CD4-positive, CD25-positive, alpha-beta regulatory T cell (primary cell): ENCODE measurements at regions not wholly inside any gene's neighbourhood (a gene's known extent, or its start where the extent isn't known, plus 50 kb on each side); places are given as distances from the start of the nearest gene placed in this dataset.

Experiments used
- ATAC-seq, 2 donors: fragments of 150-1000 bp; cut with Tn5 transposase; one replicate each; pipeline ENCODE4 v1.10.0; 2021; ENCODE audit warnings: low read depth in 2 of 2, moderate number of reproducible peaks in 2 of 2, moderate library complexity in 1 of 2
- DNase-seq, 3 donors: peaks; one replicate each; pipeline versions ENCODE4 v3.0.0 to v3.0.0-alpha.2; 2012 to 2022; ENCODE audit warnings: mixed read lengths in 1 of 3
- H3K27ac ChIP-seq: one replicate; pipeline ENCODE4 v1.7.0; 2013; ENCODE audit warnings: mild to moderate bottlenecking, low read length; ENCODE audit not compliant: insufficient read depth, poor library complexity, severe bottlenecking
- H3K27me3 ChIP-seq: one replicate; pipeline ENCODE4 v1.7.0; 2013; ENCODE audit warnings: low read length; ENCODE audit not compliant: control insufficient read depth, insufficient read depth
- H3K36me3 ChIP-seq: one replicate; pipeline ENCODE4 v1.7.0; 2013; ENCODE audit warnings: mild to moderate bottlenecking, low read length, moderate library complexity; ENCODE audit not compliant: control insufficient read depth, insufficient read depth
- H3K4me1 ChIP-seq: 2 replicates; pipeline ENCODE4 v1.7.0; 2013; ENCODE audit warnings: mild to moderate bottlenecking, low read length; ENCODE audit not compliant: insufficient read depth, control insufficient read depth, poor library complexity, severe bottlenecking
- H3K4me3 ChIP-seq: one replicate; pipeline ENCODE4 v1.7.0; 2013; ENCODE audit warnings: low read depth, mild to moderate bottlenecking, low read length, moderate library complexity
- H3K9me3 ChIP-seq, 2 experiments: 1 replicate in 1 of 2; 2 replicates in 1 of 2; pipeline ENCODE4 v1.7.0; 2013; ENCODE audit warnings: low read length in 2 of 2, mild to moderate bottlenecking in 1 of 2, moderate library complexity in 1 of 2; ENCODE audit not compliant: control insufficient read depth in 2 of 2
- H3K27ac Mint-ChIP-seq, 3 donors: one replicate each; pipeline ENCODE4 v1.8.0; 2020 to 2022; ENCODE audit warnings: mild to moderate bottlenecking in 3 of 3, mixed read lengths in 3 of 3, moderate library complexity in 2 of 3
- H3K27me3 Mint-ChIP-seq: one replicate; pipeline ENCODE4 v1.8.0; 2022; ENCODE audit warnings: mild to moderate bottlenecking, mixed read lengths
- H3K36me3 Mint-ChIP-seq: one replicate; pipeline ENCODE4 v1.8.0; 2020; ENCODE audit warnings: mixed read lengths
- H3K4me1 Mint-ChIP-seq, 4 donors: one replicate each; pipeline ENCODE4 v1.8.0; 2020 to 2022; ENCODE audit warnings: mixed read lengths in 4 of 4, mild to moderate bottlenecking in 1 of 4
- H3K4me3 Mint-ChIP-seq, 4 donors: one replicate each; pipeline ENCODE4 v1.8.0; 2020 to 2022; ENCODE audit warnings: mild to moderate bottlenecking in 4 of 4, mixed read lengths in 4 of 4, moderate library complexity in 3 of 4
- H3K9me3 Mint-ChIP-seq, 7 donors: one replicate each; pipeline ENCODE4 v1.8.0; 2020 to 2022; ENCODE audit warnings: mixed read lengths in 7 of 7, mild to moderate bottlenecking in 3 of 7, moderate library complexity in 2 of 7

DNA sequence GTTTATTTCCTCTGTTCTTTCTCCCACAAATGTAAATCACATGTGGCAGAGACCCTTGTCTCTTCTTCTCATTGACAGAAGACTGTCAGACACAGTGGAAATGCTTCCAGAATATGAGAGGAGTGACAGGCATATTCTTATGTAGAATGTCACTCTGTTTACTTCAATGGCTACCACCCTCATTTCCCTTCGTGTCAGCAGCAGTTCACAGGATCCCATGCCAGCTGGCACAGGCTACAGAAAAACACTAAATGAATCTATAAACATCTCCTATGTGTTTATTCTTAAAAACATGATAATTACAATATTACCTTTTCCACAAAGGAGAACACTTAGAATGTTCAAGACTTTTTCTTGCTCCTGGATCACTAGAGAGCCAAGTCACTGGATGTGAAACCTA lies 183.8 kb upstream of the CNTN1 start:
- H3K36me3 ChIP-seq: no peaks in the 10 kb centered on the region
- no peak overlapping the region for H3K4me3 ChIP-seq
- H3K27me3 Mint-ChIP-seq: no peaks in the 10 kb centered on the region
- ATAC-seq (no peak), DNase-seq (no peak)
- H3K4me1 ChIP-seq: no peaks in the 10 kb centered on the region
- H3K27ac ChIP-seq: no peak overlapping the region
- no peaks in the 10 kb centered on the region for H3K36me3 Mint-ChIP-seq
- H3K9me3 ChIP-seq: no peaks in the 10 kb centered on the region
- H3K4me1 Mint-ChIP-seq: no peaks in the 10 kb centered on the region
- H3K9me3 Mint-ChIP-seq: peaks cover 0 to 7% (median 0%) of the 10 kb centered on the region in 7 donors
- no peak overlapping the region for H3K4me3 Mint-ChIP-seq
- H3K27ac Mint-ChIP-seq: no peak overlapping the region
- H3K27me3 ChIP-seq: no peaks in the 10 kb centered on the region

DNA sequence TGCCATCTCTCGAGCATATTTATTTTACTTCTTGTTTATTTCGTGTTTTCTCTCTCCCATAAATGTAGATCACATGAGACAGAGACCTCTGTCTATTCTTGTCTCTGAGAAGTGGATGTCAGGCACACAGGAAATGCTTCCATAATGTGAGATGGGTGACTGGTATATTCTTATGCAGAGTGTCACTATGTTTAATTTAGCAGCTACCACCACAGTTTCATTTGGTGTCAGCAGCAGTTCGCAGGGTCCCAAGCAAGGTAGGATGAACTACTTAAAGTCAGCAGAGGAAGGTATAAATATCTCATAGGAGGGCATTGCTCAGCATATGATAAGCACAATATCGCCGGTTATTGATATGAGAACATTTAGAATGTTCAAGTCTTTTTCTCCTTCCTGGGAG lies 180.9 kb upstream of the CNTN1 start:
- Mint-ChIP-seq H3K27me3 (no peaks in the 10 kb centered on the region), H3K36me3 (no peaks in the 10 kb centered on the region), H3K4me3 (no peak overlapping the region), H3K4me1 (no peaks in the 10 kb centered on the region), H3K27ac (no peak overlapping the region), H3K9me3 (peaks cover 0 to 7% (median 0%) of the 10 kb centered on the region in 7 donors)
- Histone ChIP-seq H3K27me3 (no peaks in the 10 kb centered on the region), H3K9me3 (no peaks in the 10 kb centered on the region), H3K27ac (no peak overlapping the region), H3K4me1 (no peaks in the 10 kb centered on the region), H3K36me3 (no peaks in the 10 kb centered on the region), H3K4me3 (no peak overlapping the region)
- ATAC-seq: no peak
- DNase-seq: no peak

DNA sequence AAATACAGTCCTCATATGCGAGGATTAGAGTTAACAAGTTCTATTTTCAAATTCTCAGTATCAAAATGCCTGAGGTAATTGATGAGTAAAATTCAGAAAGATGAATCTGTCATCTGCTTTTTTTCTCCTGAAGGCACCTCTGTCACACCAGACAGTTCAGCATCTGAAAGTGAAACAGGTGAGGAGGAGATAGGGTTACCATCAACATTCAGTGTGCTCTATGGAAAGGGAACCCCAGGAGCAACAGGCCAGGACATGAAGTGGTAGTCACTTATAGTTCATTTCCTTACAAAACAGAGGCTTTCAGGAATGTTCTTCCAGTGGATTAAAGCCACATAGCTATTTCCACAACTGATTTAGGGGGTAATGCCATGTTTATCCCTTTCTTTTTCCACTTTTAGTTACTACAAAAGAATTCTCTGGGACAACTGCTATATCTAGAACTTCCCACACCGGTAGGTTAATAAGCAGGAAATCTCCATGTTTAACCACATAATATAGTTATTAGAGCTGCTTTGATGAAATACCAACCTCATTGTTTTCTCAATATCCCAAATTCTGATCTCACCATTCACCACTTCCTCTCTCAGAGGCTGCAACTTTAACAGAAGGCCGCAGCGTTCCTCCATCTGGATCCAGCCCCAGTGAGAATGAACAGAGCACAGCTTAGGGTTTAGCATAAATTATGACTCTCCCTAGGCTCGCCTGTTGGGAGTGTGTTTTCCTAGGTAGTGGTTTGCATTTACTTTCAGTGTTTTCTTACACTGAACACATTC lies 177.0 kb upstream of the CNTN1 start:
- H3K9me3 ChIP-seq: no peaks in the 10 kb centered on the region
- H3K27me3 ChIP-seq: no peaks in the 10 kb centered on the region
- peaks cover 0 to 3% (median 0%) of the 10 kb centered on the region in 7 donors for H3K9me3 Mint-ChIP-seq
- no peak overlapping the region for H3K27ac Mint-ChIP-seq
- no peaks in the 10 kb centered on the region for H3K36me3 Mint-ChIP-seq
- no peaks in the 10 kb centered on the region for H3K27me3 Mint-ChIP-seq
- ATAC-seq (no peak), DNase-seq (no peak)
- H3K4me3 Mint-ChIP-seq: no peak overlapping the region
- H3K27ac ChIP-seq: no peak overlapping the region
- no peaks in the 10 kb centered on the region for H3K36me3 ChIP-seq
- no peaks in the 10 kb centered on the region for H3K4me1 ChIP-seq
- no peak overlapping the region for H3K4me3 ChIP-seq
- H3K4me1 Mint-ChIP-seq: no peaks in the 10 kb centered on the region

DNA sequence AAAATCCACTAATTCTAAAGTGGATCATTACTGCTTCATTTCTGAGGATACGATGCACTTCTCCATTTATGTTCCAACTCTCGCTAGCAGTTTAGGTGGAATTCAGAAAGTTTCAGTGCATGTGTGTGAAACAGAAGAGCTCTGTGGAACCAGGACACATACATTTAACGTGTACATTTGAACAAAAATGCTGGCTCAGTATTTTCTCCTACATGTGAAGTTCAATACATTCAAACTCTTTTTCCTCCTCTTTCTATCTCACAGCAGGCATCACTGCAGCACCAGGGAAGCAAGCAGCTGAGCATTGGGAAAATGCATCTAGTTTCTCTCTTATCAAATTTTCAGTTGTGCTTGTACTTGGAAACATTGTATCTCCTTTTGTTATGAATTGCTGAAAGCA lies 169.4 kb upstream of the CNTN1 start:
- no peak for DNase-seq
- no peaks in the 10 kb centered on the region for H3K9me3 ChIP-seq
- no peak overlapping the region for H3K4me3 ChIP-seq
- Mint-ChIP-seq H3K27ac (no peak overlapping the region), H3K9me3 (peaks cover 0 to 4% (median 0%) of the 10 kb centered on the region in 7 donors), H3K4me1 (no peaks in the 10 kb centered on the region), H3K36me3 (no peaks in the 10 kb centered on the region), H3K27me3 (no peaks in the 10 kb centered on the region), H3K4me3 (no peak overlapping the region)
- H3K27ac ChIP-seq: no peak overlapping the region
- no peak for ATAC-seq
- H3K27me3 ChIP-seq: no peaks in the 10 kb centered on the region
- H3K36me3 ChIP-seq: no peaks in the 10 kb centered on the region
- no peaks in the 10 kb centered on the region for H3K4me1 ChIP-seq

DNA sequence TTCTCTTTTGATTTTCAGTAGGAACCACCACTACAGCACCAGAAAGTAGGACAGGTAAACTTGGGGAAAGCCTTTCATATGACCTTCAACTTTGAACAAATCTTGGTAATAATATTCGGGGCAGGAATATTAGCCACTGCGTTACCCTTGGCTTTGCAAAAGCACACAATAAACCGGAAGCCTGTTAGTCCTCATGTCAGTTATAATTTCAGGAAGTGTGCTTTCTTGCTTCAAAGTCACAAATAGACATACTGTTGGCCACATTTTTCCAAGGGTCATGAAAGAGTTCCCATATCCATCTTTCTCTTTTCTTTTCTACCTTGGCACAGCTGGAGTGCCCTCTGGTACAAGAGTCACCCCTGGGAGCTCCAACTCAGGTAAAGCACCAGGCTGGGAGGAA lies 167.2 kb upstream of the CNTN1 start:
- no peak overlapping the region for H3K27ac Mint-ChIP-seq
- DNase-seq: no peak

DNA sequence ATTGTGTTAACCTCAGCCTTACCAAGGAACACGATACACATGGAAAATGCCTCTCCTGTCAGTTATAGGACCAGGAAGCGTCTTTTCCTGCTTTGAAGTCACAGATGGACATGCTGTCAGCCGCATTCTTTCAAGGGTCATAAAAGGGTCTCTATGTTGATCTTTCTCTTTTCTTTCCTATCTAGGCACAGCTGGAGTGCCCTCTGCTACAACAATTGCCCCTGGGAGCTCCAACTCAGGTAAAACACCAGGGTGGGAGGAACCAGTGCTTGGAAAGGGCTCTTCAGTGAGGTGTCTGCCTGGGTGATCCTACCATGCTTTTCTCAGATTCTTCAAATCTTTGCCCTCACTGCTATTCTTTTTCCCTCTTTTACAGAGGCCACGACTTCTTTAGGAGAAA lies 157.4 kb upstream of the CNTN1 start:
- Histone ChIP-seq H3K4me1 (no peaks in the 10 kb centered on the region), H3K36me3 (no peaks in the 10 kb centered on the region), H3K4me3 (no peak overlapping the region), H3K9me3 (no peaks in the 10 kb centered on the region), H3K27ac (no peak overlapping the region), H3K27me3 (no peaks in the 10 kb centered on the region)
- DNase-seq (no peak), ATAC-seq (no peak)
- Mint-ChIP-seq H3K4me3 (no peak overlapping the region), H3K9me3 (peaks cover 0 to 4% (median 2%) of the 10 kb centered on the region in 7 donors), H3K27me3 (no peaks in the 10 kb centered on the region), H3K27ac (no peak overlapping the region), H3K36me3 (no peaks in the 10 kb centered on the region), H3K4me1 (no peaks in the 10 kb centered on the region)

More for the DNA sequence above, 167.2 kb upstream of the CNTN1 start:
- H3K27me3 ChIP-seq: no peaks in the 10 kb centered on the region
- no peaks in the 10 kb centered on the region for H3K36me3 Mint-ChIP-seq
- peaks cover 0 to 5% (median 2%) of the 10 kb centered on the region in 7 donors for H3K9me3 Mint-ChIP-seq
- no peaks in the 10 kb centered on the region for H3K4me1 Mint-ChIP-seq
- ATAC-seq: no peak
- no peaks in the 10 kb centered on the region for H3K27me3 Mint-ChIP-seq
- no peak overlapping the region for H3K27ac ChIP-seq
- no peaks in the 10 kb centered on the region for H3K4me1 ChIP-seq
- no peak overlapping the region for H3K4me3 Mint-ChIP-seq
- H3K36me3 ChIP-seq: no peaks in the 10 kb centered on the region
- H3K4me3 ChIP-seq: no peak overlapping the region
- no peaks in the 10 kb centered on the region for H3K9me3 ChIP-seq

DNA sequence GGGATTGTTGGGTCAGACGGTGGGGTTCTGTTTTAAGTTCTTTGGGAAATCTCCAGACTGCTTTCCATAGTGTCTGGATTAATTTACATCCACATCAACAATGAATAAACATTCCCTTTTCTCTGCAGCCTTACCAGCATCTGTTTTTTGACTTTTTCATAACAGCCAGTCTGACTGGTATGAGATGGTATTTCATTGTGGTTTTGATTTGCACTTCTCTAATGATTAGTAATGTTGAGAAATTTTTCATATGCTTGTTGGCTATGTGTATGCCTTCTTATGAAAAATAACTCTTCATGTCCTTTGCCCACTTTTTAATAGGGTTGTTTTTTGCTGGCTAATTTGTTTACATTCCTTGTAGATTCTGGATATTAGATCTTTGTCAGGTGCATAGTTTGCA lies 140.8 kb upstream of the CNTN1 start:
- no peaks in the 10 kb centered on the region for H3K27me3 Mint-ChIP-seq
- DNase-seq (no peak), ATAC-seq (no peak)
- H3K4me3 Mint-ChIP-seq: no peak overlapping the region
- H3K27ac Mint-ChIP-seq: no peak overlapping the region
- no peaks in the 10 kb centered on the region for H3K36me3 Mint-ChIP-seq
- H3K27me3 ChIP-seq: no peaks in the 10 kb centered on the region
- H3K9me3 ChIP-seq: peaks cover 0 to under 1% of the 10 kb centered on the region in 2 experiments
- H3K27ac ChIP-seq: no peak overlapping the region
- no peak overlapping the region for H3K4me3 ChIP-seq
- H3K36me3 ChIP-seq: no peaks in the 10 kb centered on the region
- peaks cover 0 to 30% (median 9%) of the 10 kb centered on the region in 7 donors for H3K9me3 Mint-ChIP-seq
- H3K4me1 ChIP-seq: no peaks in the 10 kb centered on the region
- no peaks in the 10 kb centered on the region for H3K4me1 Mint-ChIP-seq

DNA sequence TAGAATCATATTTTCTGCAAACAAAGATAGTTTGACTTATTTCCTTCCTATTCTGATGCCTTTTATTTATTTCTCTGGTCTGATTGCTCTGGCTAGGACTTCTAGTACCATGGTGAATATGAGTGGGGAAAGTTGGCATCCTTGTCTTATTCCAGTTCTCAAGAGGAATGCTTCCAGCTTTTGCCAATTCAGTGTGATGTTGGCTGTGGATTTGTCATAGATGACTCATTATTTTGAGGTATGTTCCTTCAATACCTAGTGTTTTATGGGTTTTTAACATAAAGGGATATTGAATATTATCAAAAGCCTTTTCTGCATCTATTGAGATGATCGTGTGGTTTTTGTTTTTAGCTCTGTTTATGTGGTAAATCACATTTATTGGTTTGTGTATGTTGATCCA lies 139.4 kb upstream of the CNTN1 start:
- no peaks in the 10 kb centered on the region for H3K27me3 ChIP-seq
- H3K9me3 ChIP-seq: peaks cover 0 to 2% of the 10 kb centered on the region in 2 experiments
- no peaks in the 10 kb centered on the region for H3K4me1 ChIP-seq
- no peak overlapping the region for H3K4me3 Mint-ChIP-seq
- no peak overlapping the region for H3K27ac ChIP-seq
- H3K9me3 Mint-ChIP-seq: peaks cover 1 to 32% (median 8%) of the 10 kb centered on the region in 7 donors
- H3K27me3 Mint-ChIP-seq: no peaks in the 10 kb centered on the region
- no peak overlapping the region for H3K4me3 ChIP-seq
- H3K27ac Mint-ChIP-seq: no peak overlapping the region
- no peaks in the 10 kb centered on the region for H3K36me3 Mint-ChIP-seq
- DNase-seq (no peak), ATAC-seq (no peak)
- H3K36me3 ChIP-seq: no peaks in the 10 kb centered on the region
- H3K4me1 Mint-ChIP-seq: no peaks in the 10 kb centered on the region
